IMR-90 (cell line): ENCODE measurements at regions not wholly inside any gene's neighbourhood (a gene's known extent, or its start where the extent isn't known, plus 50 kb on each side); places are given as distances from the start of the nearest gene placed in this dataset.

ENCODE experiments used
- ATAC-seq: fragments of 200-7000 bp; cut with Tn5 transposase; 2 replicates; pipeline ENCODE4 v1.9.1; 2020; ENCODE audit warnings: low read depth, mild to moderate bottlenecking, moderate library complexity
- BruUV-seq: library from RNA; stranded (reverse); fragments of 400-500 nt; replicated peaks from 2 replicates; lab custom pipeline; 2021; lab: Mats Ljungman, UMichigan
- CTCF ChIA-PET: fragments of 300-600 bp; formaldehyde crosslinking; extraction: SDS; loops from one replicate; lab custom pipeline; 2021; ENCODE audit warnings: antibody characterized with exemption; lab: Yijun Ruan, JAX
- POLR2A ChIA-PET: fragments of 300-600 bp; sonication (Branson Sonifier 250); formaldehyde crosslinking; loops from one replicate; lab custom pipeline; 2022; ENCODE audit warnings: antibody characterized with exemption; ENCODE audit not compliant: unreplicated experiment; lab: Charles Lee
- DNase-seq: peaks from one replicate; pipeline ENCODE4 v3.0.0; 2013
- H2AFZ ChIP-seq: replicated peaks from 2 replicates; pipeline ENCODE3; 2013; ENCODE audit warnings: low read length, mild to moderate bottlenecking; ENCODE audit not compliant: poor library complexity
- H2AK5ac ChIP-seq: 2 replicates; pipeline ENCODE4 v1.6.1; 2013; ENCODE audit warnings: low read depth, low read length, inconsistent platforms
- H2AK9ac ChIP-seq: replicated peaks from 2 replicates; pipeline ENCODE3; 2013; ENCODE audit warnings: mild to moderate bottlenecking, low read depth, low read length, moderate library complexity; ENCODE audit not compliant: poor library complexity
- H2BK120ac ChIP-seq: 2 replicates; pipeline ENCODE4 v1.6.1; 2013; ENCODE audit warnings: low read depth, low read length, inconsistent platforms
- H2BK15ac ChIP-seq: 3 replicates; pipeline ENCODE4 v1.6.1; 2013; ENCODE audit warnings: low read depth, low read length, inconsistent platforms
- H2BK20ac ChIP-seq: 2 replicates; pipeline ENCODE4 v1.6.1; 2013; ENCODE audit warnings: low read depth, mild to moderate bottlenecking, inconsistent platforms, low read length, moderate library complexity
- H2BK5ac ChIP-seq: 2 replicates; pipeline ENCODE4 v1.6.1; 2013; ENCODE audit warnings: mild to moderate bottlenecking, low read depth, low read length, inconsistent platforms; ENCODE audit not compliant: poor library complexity, severe bottlenecking
- H3K14ac ChIP-seq: replicated peaks from 2 replicates; pipeline ENCODE4 v1.6.1; 2013; ENCODE audit warnings: low read depth, low read length, inconsistent platforms
- H3K18ac ChIP-seq: 2 replicates; pipeline ENCODE4 v1.6.1; 2013; ENCODE audit warnings: low read depth, low read length, control low read depth
- H3K23ac ChIP-seq: 2 replicates; pipeline ENCODE4 v1.6.1; 2013; ENCODE audit warnings: low read depth, low read length, inconsistent platforms
- H3K27ac ChIP-seq: 2 replicates; pipeline ENCODE4 v1.5.1; 2013; ENCODE audit warnings: mild to moderate bottlenecking, control low read depth, low read length; ENCODE audit not compliant: insufficient read depth
- H3K27me3 ChIP-seq: 2 replicates; pipeline ENCODE4 v1.6.1; 2013; ENCODE audit warnings: low read length; ENCODE audit not compliant: control insufficient read depth, insufficient read depth
- H3K36me3 ChIP-seq: 2 replicates; pipeline ENCODE4 v1.6.1; 2013; ENCODE audit warnings: low read length, mixed read lengths; ENCODE audit not compliant: control insufficient read depth, insufficient read depth
- H3K4ac ChIP-seq: 2 replicates; pipeline ENCODE4 v1.6.1; 2013; ENCODE audit warnings: low read depth, low read length, inconsistent platforms
- H3K4me1 ChIP-seq: 2 replicates; pipeline ENCODE4 v1.6.1; 2013; ENCODE audit warnings: low read length, mixed read lengths; ENCODE audit not compliant: control insufficient read depth, insufficient read depth
- H3K4me2 ChIP-seq: 2 replicates; pipeline ENCODE4 v1.6.1; 2013; ENCODE audit warnings: low read depth, mild to moderate bottlenecking, control low read depth, low read length, moderate library complexity
- H3K4me3 ChIP-seq: 2 replicates; pipeline ENCODE4 v1.5.1; 2013; ENCODE audit warnings: low read depth, mild to moderate bottlenecking, control low read depth, low read length, moderate library complexity; ENCODE audit not compliant: insufficient read depth
- H3K56ac ChIP-seq: 2 replicates; pipeline ENCODE4 v1.6.1; 2013; ENCODE audit warnings: low read length, inconsistent platforms; ENCODE audit not compliant: insufficient read depth; ENCODE audit errors: extremely low read depth
- H3K79me1 ChIP-seq, 2 experiments: 2 replicates each; pipeline ENCODE4 v1.6.1; 2013; ENCODE audit warnings: low read length in 2 of 2, inconsistent platforms in 1 of 2, low read depth in 1 of 2
- H3K9ac ChIP-seq: 2 replicates; pipeline ENCODE4 v1.6.1; 2013; ENCODE audit warnings: low read depth, low read length, control low read depth
- H3K9me1 ChIP-seq: 2 replicates; pipeline ENCODE4 v1.6.1; 2013; ENCODE audit warnings: low read length, inconsistent platforms; ENCODE audit not compliant: insufficient read depth
- H3K9me3 ChIP-seq: 2 replicates; pipeline ENCODE4 v1.6.1; 2013; ENCODE audit warnings: low read length; ENCODE audit not compliant: control insufficient read depth, insufficient read depth
- H4K20me1 ChIP-seq: 2 replicates; pipeline ENCODE4 v1.6.1; 2013; ENCODE audit warnings: low read length, inconsistent platforms; ENCODE audit not compliant: insufficient read depth
- H4K5ac ChIP-seq: 2 replicates; pipeline ENCODE4 v1.6.1; 2013; ENCODE audit warnings: mild to moderate bottlenecking, low read depth, low read length, control low read depth
- H4K8ac ChIP-seq, 2 experiments: 2 replicates each; pipeline ENCODE4 v1.6.1; 2013; ENCODE audit warnings: low read depth in 2 of 2, low read length in 2 of 2, control low read depth in 1 of 2, inconsistent platforms in 1 of 2
- H4K91ac ChIP-seq: 2 replicates; pipeline ENCODE4 v1.6.1; 2013; ENCODE audit warnings: low read depth, low read length, inconsistent platforms; ENCODE audit not compliant: insufficient read depth
- MXI1 ChIP-seq: IDR thresholded peaks from 2 replicates; pipeline ENCODE4 v1.6.1; 2012; ENCODE audit warnings: low read depth, mild to moderate bottlenecking, low read length, moderate library complexity, borderline replicate concordance
- RFX5 ChIP-seq: IDR thresholded peaks from 2 replicates; pipeline ENCODE4 v1.8.0; 2012; ENCODE audit warnings: low read depth, mild to moderate bottlenecking, low read length, moderate library complexity
- WGBS, 2 experiments: methylation state at CpG; one replicate each; pipeline versions ENCODE4 v1.1.5 to v1.1.7; 2013; ENCODE audit warnings: missing lambda C conversion rate in 2 of 2; ENCODE audit not compliant: insufficient read length in 1 of 2; ENCODE audit errors: extremely low coverage in 2 of 2; 5-methylcytosine and 5-hydroxymethylcytosine counted together
- dilution Hi-C: fragments of 300-500 bp; cut with HindIII; formaldehyde crosslinking; loops from one replicate; pipeline ENCODE4 v1.14.3; 2018; ENCODE audit warnings: low sequenced_read_pairs; ENCODE audit not compliant: unreplicated experiment
- in situ Hi-C: fragments of 300-500 bp; cut with MboI; formaldehyde crosslinking; loops from 3 replicates; pipeline ENCODE4 v1.14.3; 2019; ENCODE audit warnings: low sequenced_read_pairs, inconsistent platforms, mixed read lengths
- intact Hi-C: fragments of 100-400 bp; cut with micrococcal nuclease; formaldehyde crosslinking; loops from 2 replicates; pipeline ENCODE4 v1.10.0; 2022

DNA sequence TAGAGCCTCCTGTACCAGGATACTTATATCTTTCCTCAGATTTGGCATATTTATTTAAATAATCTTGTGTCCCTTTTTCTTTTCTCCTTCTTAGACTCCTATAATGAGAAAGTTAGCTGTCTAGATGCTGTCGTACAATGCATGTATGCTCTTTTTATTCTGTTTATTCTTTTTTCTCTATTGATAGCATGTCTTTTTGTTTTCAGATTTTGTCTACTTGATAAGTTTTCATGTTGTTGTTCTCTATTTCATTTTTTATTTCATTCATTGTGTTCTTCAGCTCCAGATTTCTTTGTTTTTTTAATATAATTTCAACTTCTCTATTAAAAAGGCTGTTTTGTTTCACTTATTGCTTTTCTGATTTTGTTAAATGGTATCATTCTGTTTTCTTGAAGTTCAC lies 674.3 kb upstream of the POU3F3 start:
- no peak for DNase-seq
- Histone ChIP-seq H2BK20ac (no peak overlapping the region), H3K18ac (no peak overlapping the region), H3K4ac (no peak overlapping the region), H3K27me3 (no peaks in the 10 kb centered on the region), H3K4me3 (no peak overlapping the region), H4K91ac (no peak overlapping the region), H3K9me3 (peaks cover 15% of the 10 kb centered on the region), H3K27ac (no peak overlapping the region), H4K20me1 (no peaks in the 10 kb centered on the region), H2BK120ac (no peak overlapping the region), H3K79me1 (no peaks in the 10 kb centered on the region), H2AFZ (no peak overlapping the region), H2BK15ac (no peak overlapping the region), H3K14ac (no peak overlapping the region), H4K8ac (no peak overlapping the region), H3K4me2 (no peak overlapping the region), H4K5ac (no peak overlapping the region), H3K9ac (no peak overlapping the region), H2AK5ac (no peak overlapping the region), H2BK5ac (no peak overlapping the region), H3K56ac (no peak overlapping the region), H2AK9ac (no peak overlapping the region), H3K36me3 (no peaks in the 10 kb centered on the region), H3K9me1 (no peaks in the 10 kb centered on the region), H3K23ac (no peak overlapping the region), H3K4me1 (no peaks in the 10 kb centered on the region)
- dilution Hi-C loops, result no loop called here
- intact Hi-C loops, result no loop called here
- BruUV-seq, result no TSS peak
- no peak for ATAC-seq
- in situ Hi-C loops, result no loop called here
- no peak for TF ChIP-seq MXI1
- no peak for TF ChIP-seq RFX5
- POLR2A ChIA-PET, result no interaction called here
- CTCF ChIA-PET, result no interaction called here
- WGBS, 2 experiments, result no CpG with 5 or more reads among the region's 1 CpG
